IMR-90 (cell line): ENCODE measurements at regions not wholly inside any gene's neighbourhood (a gene's known extent, or its start where the extent isn't known, plus 50 kb on each side); places are given as distances from the start of the nearest gene placed in this dataset.

Experiments used
- BHLHE40 ChIP-seq: fragments of 150-350 bp; IDR thresholded peaks from 2 replicates; pipeline ENCODE4 v1.6.1; 2016; ENCODE audit warnings: mild to moderate bottlenecking, low read depth, low read length
- CEBPB ChIP-seq: IDR thresholded peaks from 2 replicates; pipeline ENCODE4 v1.6.1; 2012; ENCODE audit warnings: low read depth, low read length, improper control_type of control experiment
- CTCF ChIP-seq: conservative IDR thresholded peaks from 2 replicates; pipeline ENCODE4 v1.5.1; 2012; ENCODE audit warnings: mild to moderate bottlenecking, low read depth, low read length, improper control_type of control experiment
- MAZ ChIP-seq: IDR thresholded peaks from 2 replicates; pipeline ENCODE4 v1.6.1; 2012; ENCODE audit warnings: low read depth, mild to moderate bottlenecking, low read length, improper control_type of control experiment, moderate library complexity, borderline replicate concordance
- MXI1 ChIP-seq: IDR thresholded peaks from 2 replicates; pipeline ENCODE4 v1.6.1; 2012; ENCODE audit warnings: low read depth, mild to moderate bottlenecking, low read length, moderate library complexity, borderline replicate concordance
- POLR2A ChIP-seq: IDR thresholded peaks from 2 replicates; pipeline ENCODE4 v1.6.1; 2012; ENCODE audit warnings: mild to moderate bottlenecking, low read depth, low read length
- RAD21 ChIP-seq: IDR thresholded peaks from 2 replicates; pipeline ENCODE4 v1.6.1; 2012; ENCODE audit warnings: low read length, improper control_type of control experiment
- SMC3 ChIP-seq: fragments of 150-350 bp; IDR thresholded peaks from 2 replicates; pipeline ENCODE4 v1.6.1; 2016; ENCODE audit warnings: low read depth, mild to moderate bottlenecking, antibody characterized with exemption, low read length, moderate library complexity

GRCh38 chr21:17416139-17416538 lies 96.7 kb upstream of the CXADR start:
- TF ChIP-seq MAZ = no peak
- no peak for TF ChIP-seq CTCF
- no peak for TF ChIP-seq CEBPB
- no peak for TF ChIP-seq RAD21
- no peak for TF ChIP-seq POLR2A
- TF ChIP-seq MXI1 = no peak
- TF ChIP-seq SMC3 = no peak
- TF ChIP-seq BHLHE40 = no peak
